ENCODE measurements at regions not wholly inside any gene's neighbourhood (a gene's known extent, or its start where the extent isn't known, plus 50 kb on each side); places are given as distances from the start of the nearest gene placed in this dataset.

GRCh38 chr18:13987956-13988355, 72.6 kb upstream of the MC2R start:
- 69 to 82% (median 77%) methylated on average over 6 of the region's 6 CpGs for WGBS, 4 donors
- Histone ChIP-seq H3K27ac (no peak overlapping the region), H3K36me3 (replicated peaks in 1 of 2) (no peaks in the 10 kb centered on the region), H3K4me3 (no peak overlapping the region), H3K9me3 (replicated peaks in 1 of 3) (no peaks in the 10 kb centered on the region), H3K4me1 (replicated peaks in 1 of 2) (no peaks in the 10 kb centered on the region), H3K27me3 (no peaks in the 10 kb centered on the region)
- no peak for DNase-seq
- intact Hi-C loops (cut with DNase I), result no loop called here
- TF ChIP-seq CTCF (IDR thresholded peaks at IDR 0.05), result no peak
- no peak for TF ChIP-seq POLR2A (IDR thresholded peaks at IDR 0.05)

DNA sequence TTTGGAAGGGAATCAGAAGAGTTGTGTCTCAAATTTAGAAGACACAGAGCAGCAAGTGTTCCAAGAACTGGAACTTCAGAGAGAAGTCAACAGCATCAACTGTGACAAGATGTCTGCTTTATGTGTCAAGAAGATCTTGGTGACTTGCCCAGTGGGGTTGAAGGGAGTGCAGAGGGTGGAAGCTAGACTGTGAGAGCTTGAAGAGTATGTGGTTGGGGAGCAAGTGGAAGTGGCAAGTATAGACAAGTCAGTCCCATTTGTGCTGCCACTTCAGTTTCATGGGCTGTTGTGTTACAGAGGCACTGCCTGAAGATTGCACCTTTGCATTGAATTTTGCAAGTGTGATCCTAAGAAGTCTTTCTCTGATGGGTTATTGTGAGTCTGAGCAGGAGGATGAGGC, 68.7 kb upstream of the MC2R start:
- DNase-seq, result no peak
- Histone ChIP-seq H3K27me3 (no peaks in the 10 kb centered on the region), H3K4me3 (no peak overlapping the region), H3K4me1 (replicated peaks in 1 of 2) (no peaks in the 10 kb centered on the region), H3K36me3 (replicated peaks in 1 of 2) (no peaks in the 10 kb centered on the region), H3K27ac (no peak overlapping the region), H3K9me3 (replicated peaks in 1 of 3) (no peaks in the 10 kb centered on the region)
- intact Hi-C loops (cut with DNase I), result no loop called here
- TF ChIP-seq POLR2A (IDR thresholded peaks at IDR 0.05) (no peak), CTCF (IDR thresholded peaks at IDR 0.05) (no peak)

DNA sequence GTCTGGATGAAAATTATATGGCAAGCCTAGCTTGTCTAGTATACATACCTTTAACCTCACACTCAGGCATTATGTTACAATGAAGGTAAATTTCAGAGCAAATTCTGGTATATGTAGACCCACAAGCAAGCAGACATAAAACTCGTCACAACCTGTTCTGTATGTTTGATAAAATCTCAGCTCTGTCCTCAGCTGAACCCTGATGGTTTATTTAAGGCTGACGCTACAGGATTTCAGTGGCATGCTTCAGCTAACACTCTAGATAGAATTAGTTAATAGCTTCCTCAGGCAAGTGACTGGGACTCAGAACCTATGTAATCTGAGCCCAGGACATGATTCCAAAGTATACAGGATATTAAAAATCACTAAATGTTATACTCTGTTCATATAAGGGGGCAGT, 68.2 kb upstream of the MC2R start:
- intact Hi-C loops (cut with DNase I), result no loop called here
- no peaks in the 10 kb centered on the region for H3K9me3 ChIP-seq (replicated peaks in 1 of 3)
- no peaks in the 10 kb centered on the region for H3K4me1 ChIP-seq (replicated peaks in 1 of 2)
- H3K27ac ChIP-seq, result no peak overlapping the region
- WGBS, 4 donors, result 53 to 92% (median 72%) methylated on average over 2 of the region's 2 CpGs
- TF ChIP-seq POLR2A (IDR thresholded peaks at IDR 0.05) (no peak), CTCF (IDR thresholded peaks at IDR 0.05) (no peak)
- no peaks in the 10 kb centered on the region for H3K27me3 ChIP-seq
- H3K36me3 ChIP-seq (replicated peaks in 1 of 2), result no peaks in the 10 kb centered on the region
- DNase-seq, result no peak
- H3K4me3 ChIP-seq, result no peak overlapping the region

- H3K4me1 ChIP-seq (replicated peaks in 1 of 2), result no peaks in the 10 kb centered on the region
- WGBS, 4 donors, result 43 to 64% (median 52%) methylated on average over 3 to 4 of the region's 4 CpGs
- no peak for DNase-seq
- H3K27me3 ChIP-seq, result no peaks in the 10 kb centered on the region
- TF ChIP-seq POLR2A (IDR thresholded peaks at IDR 0.05), result no peak
- TF ChIP-seq CTCF (IDR thresholded peaks at IDR 0.05), result no peak
- no peak overlapping the region for H3K27ac ChIP-seq
- no peaks in the 10 kb centered on the region for H3K36me3 ChIP-seq (replicated peaks in 1 of 2)
- intact Hi-C loops (cut with DNase I), result no loop called here
- no peak overlapping the region for H3K4me3 ChIP-seq
- no peaks in the 10 kb centered on the region for H3K9me3 ChIP-seq (replicated peaks in 1 of 3)
Measured at GRCh38 chr18:13982126-13982525, 66.8 kb upstream of the MC2R start.
